PC-9 (cell line): ENCODE measurements at regions not wholly inside any gene's neighbourhood (a gene's known extent, or its start where the extent isn't known, plus 50 kb on each side); places are given as distances from the start of the nearest gene placed in this dataset.

Source experiments
- BruUV-seq: library from RNA; stranded (reverse); fragments of 400-500 nt; replicated peaks from 2 replicates; lab custom pipeline; 2021; lab: Mats Ljungman, UMichigan
- CTCF ChIA-PET: fragments of 300-600 bp; sonication (Branson Sonifier 250); formaldehyde crosslinking; loops from one replicate; lab custom pipeline; 2022; ENCODE audit warnings: antibody characterized with exemption; lab: Charles Lee
- POLR2A ChIA-PET: fragments of 300-600 bp; sonication (Branson Sonifier 250); formaldehyde crosslinking; loops from one replicate; lab custom pipeline; 2022; ENCODE audit warnings: antibody characterized with exemption; ENCODE audit not compliant: unreplicated experiment; lab: Charles Lee
- DNase-seq, 2 experiments: peaks; one replicate each; pipeline versions ENCODE4 v3.0.0 to v3.0.0-alpha.2; 2015 to 2022; ENCODE audit warnings: mixed read lengths in 1 of 2
- H2AFZ ChIP-seq: fragments of 200-600 bp; sonication (generic); 2 replicates; pipeline ENCODE4 v1.8.1; 2017; ENCODE audit warnings: antibody characterized with exemption
- H3F3A ChIP-seq: fragments of 200-600 bp; sonication (generic); 2 replicates; pipeline ENCODE4 v1.8.1; 2017; ENCODE audit warnings: antibody characterized with exemption, mild to moderate bottlenecking, low read depth; ENCODE audit not compliant: insufficient read depth
- H3K27ac ChIP-seq: fragments of 200-600 bp; sonication (generic); 2 replicates; pipeline ENCODE4 v1.6.1; 2016; ENCODE audit warnings: mixed run types
- H3K27me3 ChIP-seq: fragments of 200-600 bp; sonication (generic); 2 replicates; pipeline ENCODE4 v1.6.1; 2016; ENCODE audit warnings: low read depth, mixed run types; ENCODE audit not compliant: insufficient read depth
- H3K36me3 ChIP-seq: fragments of 200-600 bp; sonication (generic); 2 replicates; pipeline ENCODE4 v1.6.1; 2016; ENCODE audit warnings: low read depth, mixed run types
- H3K4me1 ChIP-seq: fragments of 200-600 bp; sonication (generic); replicated peaks from 2 replicates; pipeline ENCODE4 v1.6.1; 2016; ENCODE audit warnings: mixed run types; ENCODE audit not compliant: insufficient read depth
- H3K4me2 ChIP-seq: fragments of 200-600 bp; sonication (generic); 2 replicates; pipeline ENCODE4 v1.6.1; 2017; ENCODE audit warnings: mixed run types
- H3K4me3 ChIP-seq: fragments of 200-600 bp; sonication (generic); 2 replicates; pipeline ENCODE4 v1.6.1; 2016; ENCODE audit warnings: mixed run types
- H3K79me2 ChIP-seq: fragments of 200-600 bp; sonication (generic); 2 replicates; pipeline ENCODE4 v1.6.1; 2017; ENCODE audit warnings: low read depth, mixed run types
- H3K9me2 ChIP-seq: fragments of 200-600 bp; sonication (generic); 2 replicates; pipeline ENCODE4 v1.8.1; 2017; ENCODE audit warnings: mild to moderate bottlenecking; ENCODE audit not compliant: insufficient read depth
- H3K9me3 ChIP-seq: fragments of 200-600 bp; sonication (generic); 2 replicates; pipeline ENCODE4 v1.8.1; 2016; ENCODE audit warnings: low read depth; ENCODE audit not compliant: insufficient read depth
- H4K20me1 ChIP-seq: fragments of 200-600 bp; sonication (generic); 2 replicates; pipeline ENCODE4 v1.8.1; 2017; ENCODE audit not compliant: insufficient read depth
- CTCF ChIP-seq: fragments of 200-600 bp; sonication (generic); conservative IDR thresholded peaks from 2 replicates; pipeline ENCODE4 v1.6.1; 2017; ENCODE audit warnings: mixed run types, antibody characterized with exemption, mild to moderate bottlenecking, moderate library complexity
- EZH2 ChIP-seq: fragments of 200-600 bp; sonication (generic); IDR thresholded peaks from 2 replicates; pipeline ENCODE4 v1.8.0; 2017; ENCODE audit warnings: antibody characterized with exemption, low read depth
- intact Hi-C: fragments of 100-400 bp; cut with micrococcal nuclease; formaldehyde crosslinking; loops from one replicate; pipeline ENCODE4 v1.10.0; 2022; ENCODE audit not compliant: unreplicated experiment

- H3K4me2 ChIP-seq = no peak overlapping the region
- TF ChIP-seq EZH2 (no peak), CTCF (no peak)
- no peak overlapping the region for H3K27ac ChIP-seq
- 0 out of 2 replicates have a peak, but pooled peaks cover 7% of the 10 kb centered on the region for H3K4me1 ChIP-seq
- no peak overlapping the region for H2AFZ ChIP-seq
- intact Hi-C loops = no loop called here
- DNase-seq = no peak
- no peak overlapping the region for H3K4me3 ChIP-seq
- H4K20me1 ChIP-seq = no peaks in the 10 kb centered on the region
- no peaks in the 10 kb centered on the region for H3K27me3 ChIP-seq
- no peaks in the 10 kb centered on the region for H3K36me3 ChIP-seq
- no TSS peak for BruUV-seq
- no peaks in the 10 kb centered on the region for H3K79me2 ChIP-seq
- no peaks in the 10 kb centered on the region for H3F3A ChIP-seq
- no peaks in the 10 kb centered on the region for H3K9me2 ChIP-seq
- H3K9me3 ChIP-seq = no peaks in the 10 kb centered on the region
- ChIA-PET POLR2A (no interaction called here), CTCF (no interaction called here)
Measured at GRCh38 chr14:56723418-56723817, 86.9 kb downstream of the OTX2 start.

GRCh38 chr14:56720703-56721460 lies 89.4 kb downstream of the OTX2 start:
- no peak for DNase-seq
- POLR2A ChIA-PET = no interaction called here
- TF ChIP-seq EZH2 (no peak), CTCF (no peak)
- Histone ChIP-seq H3K36me3 (no peaks in the 10 kb centered on the region), H3K27me3 (no peaks in the 10 kb centered on the region), H3K27ac (no peak overlapping the region), H3K9me3 (no peaks in the 10 kb centered on the region), H3K4me2 (no peak overlapping the region), H3K4me3 (no peak overlapping the region), H3K9me2 (no peaks in the 10 kb centered on the region), H4K20me1 (no peaks in the 10 kb centered on the region), H2AFZ (no peak overlapping the region), H3K79me2 (no peaks in the 10 kb centered on the region), H3K4me1 (0 out of 2 replicates have a peak, but pooled peaks cover 7% of the 10 kb centered on the region), H3F3A (no peaks in the 10 kb centered on the region)
- BruUV-seq = no TSS peak
- CTCF ChIA-PET = no interaction called here
- intact Hi-C loops = no loop called here

GRCh38 chr14:56718312-56718711 lies 92.0 kb downstream of the OTX2 start:
- intact Hi-C loops = no loop called here
- no peaks in the 10 kb centered on the region for H3K9me2 ChIP-seq
- no peaks in the 10 kb centered on the region for H3K79me2 ChIP-seq
- DNase-seq = no peak
- H3F3A ChIP-seq = no peaks in the 10 kb centered on the region
- no peaks in the 10 kb centered on the region for H3K4me1 ChIP-seq
- no peak overlapping the region for H3K27ac ChIP-seq
- BruUV-seq = no TSS peak
- ChIA-PET CTCF (no interaction called here), POLR2A (no interaction called here)
- no peak overlapping the region for H3K4me2 ChIP-seq
- no peaks in the 10 kb centered on the region for H3K27me3 ChIP-seq
- H2AFZ ChIP-seq = no peak overlapping the region
- H4K20me1 ChIP-seq = no peaks in the 10 kb centered on the region
- H3K4me3 ChIP-seq = no peak overlapping the region
- H3K9me3 ChIP-seq = no peaks in the 10 kb centered on the region
- H3K36me3 ChIP-seq = no peaks in the 10 kb centered on the region
- TF ChIP-seq CTCF (no peak), EZH2 (no peak)
